SU-DHL-6 (cell line): ENCODE measurements at regions not wholly inside any gene's neighbourhood (a gene's known extent, or its start where the extent isn't known, plus 50 kb on each side); places are given as distances from the start of the nearest gene placed in this dataset.

Experiments used
- EZH2phosphoT487 ChIP-seq: fragments of 200-600 bp; sonication (generic), shearing (Covaris generic); conservative IDR thresholded peaks from 2 replicates; pipeline ENCODE4 v1.6.1; 2018; ENCODE audit warnings: mild to moderate bottlenecking, antibody characterized with exemption, low read length, moderate library complexity, mixed read lengths
- TF ChIP-seq, protein P1 (sequence below): fragments of 200-600 bp; sonication (generic); IDR thresholded peaks from one replicate; pipeline ENCODE4 v1.5.1; 2017; ENCODE audit warnings: antibody characterized with exemption, mild to moderate bottlenecking, low read length, moderate library complexity; ENCODE audit not compliant: insufficient read depth, poor library complexity, severe bottlenecking

DNA sequence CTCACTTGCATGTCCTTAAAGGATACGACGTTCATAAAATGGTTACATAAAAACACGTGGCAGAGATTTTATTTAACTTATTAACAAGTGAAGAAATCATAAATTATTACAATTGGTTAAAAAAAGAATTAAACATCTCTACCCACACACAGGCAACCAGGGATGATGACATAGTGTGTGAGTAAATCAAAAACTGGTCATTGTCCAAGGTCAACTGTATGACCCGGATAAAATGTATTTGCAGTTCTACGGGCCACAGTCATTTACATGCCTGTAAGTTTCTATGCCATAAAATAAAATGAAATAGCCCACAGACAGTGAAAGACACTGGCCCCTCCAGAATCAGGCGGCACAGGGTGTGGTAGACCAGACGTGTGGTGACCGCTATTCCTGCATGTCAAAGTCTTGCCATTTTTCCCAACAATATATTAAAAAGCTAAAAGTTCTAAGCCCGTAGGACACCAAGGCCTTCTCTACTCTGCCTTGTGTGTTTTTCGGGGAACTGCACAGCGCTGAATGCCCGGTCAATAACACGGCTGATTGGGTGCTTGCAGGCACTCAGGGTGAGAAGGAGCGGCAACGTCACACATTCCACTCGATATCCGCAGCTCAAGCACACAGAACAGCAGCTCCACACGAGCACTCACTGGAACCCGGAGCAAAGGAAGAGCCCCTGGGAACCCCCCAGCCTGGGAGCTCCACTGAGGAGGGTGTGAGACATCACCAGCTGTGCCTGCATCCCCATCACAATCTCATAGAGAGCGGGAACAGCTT, 143.3 kb upstream of the PPP2R2D start:
- TF ChIP-seq, protein P1, sequence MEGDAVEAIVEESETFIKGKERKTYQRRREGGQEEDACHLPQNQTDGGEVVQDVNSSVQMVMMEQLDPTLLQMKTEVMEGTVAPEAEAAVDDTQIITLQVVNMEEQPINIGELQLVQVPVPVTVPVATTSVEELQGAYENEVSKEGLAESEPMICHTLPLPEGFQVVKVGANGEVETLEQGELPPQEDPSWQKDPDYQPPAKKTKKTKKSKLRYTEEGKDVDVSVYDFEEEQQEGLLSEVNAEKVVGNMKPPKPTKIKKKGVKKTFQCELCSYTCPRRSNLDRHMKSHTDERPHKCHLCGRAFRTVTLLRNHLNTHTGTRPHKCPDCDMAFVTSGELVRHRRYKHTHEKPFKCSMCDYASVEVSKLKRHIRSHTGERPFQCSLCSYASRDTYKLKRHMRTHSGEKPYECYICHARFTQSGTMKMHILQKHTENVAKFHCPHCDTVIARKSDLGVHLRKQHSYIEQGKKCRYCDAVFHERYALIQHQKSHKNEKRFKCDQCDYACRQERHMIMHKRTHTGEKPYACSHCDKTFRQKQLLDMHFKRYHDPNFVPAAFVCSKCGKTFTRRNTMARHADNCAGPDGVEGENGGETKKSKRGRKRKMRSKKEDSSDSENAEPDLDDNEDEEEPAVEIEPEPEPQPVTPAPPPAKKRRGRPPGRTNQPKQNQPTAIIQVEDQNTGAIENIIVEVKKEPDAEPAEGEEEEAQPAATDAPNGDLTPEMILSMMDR, result no peak
- TF ChIP-seq EZH2phosphoT487, result no peak
